ENCODE measurements at regions not wholly inside any gene's neighbourhood (a gene's known extent, or its start where the extent isn't known, plus 50 kb on each side); places are given as distances from the start of the nearest gene placed in this dataset.
A peak's percentile ranks its signal among the peaks of the same experiment; 100 is the strongest.

GRCh38 chr14:71675900-71676287, 256.3 kb upstream of the RGS6 start:
- DNase-seq (ENCODE audit: extremely low spot score, unreplicated experiment): no peak
- TF ChIP-seq, protein P1, sequence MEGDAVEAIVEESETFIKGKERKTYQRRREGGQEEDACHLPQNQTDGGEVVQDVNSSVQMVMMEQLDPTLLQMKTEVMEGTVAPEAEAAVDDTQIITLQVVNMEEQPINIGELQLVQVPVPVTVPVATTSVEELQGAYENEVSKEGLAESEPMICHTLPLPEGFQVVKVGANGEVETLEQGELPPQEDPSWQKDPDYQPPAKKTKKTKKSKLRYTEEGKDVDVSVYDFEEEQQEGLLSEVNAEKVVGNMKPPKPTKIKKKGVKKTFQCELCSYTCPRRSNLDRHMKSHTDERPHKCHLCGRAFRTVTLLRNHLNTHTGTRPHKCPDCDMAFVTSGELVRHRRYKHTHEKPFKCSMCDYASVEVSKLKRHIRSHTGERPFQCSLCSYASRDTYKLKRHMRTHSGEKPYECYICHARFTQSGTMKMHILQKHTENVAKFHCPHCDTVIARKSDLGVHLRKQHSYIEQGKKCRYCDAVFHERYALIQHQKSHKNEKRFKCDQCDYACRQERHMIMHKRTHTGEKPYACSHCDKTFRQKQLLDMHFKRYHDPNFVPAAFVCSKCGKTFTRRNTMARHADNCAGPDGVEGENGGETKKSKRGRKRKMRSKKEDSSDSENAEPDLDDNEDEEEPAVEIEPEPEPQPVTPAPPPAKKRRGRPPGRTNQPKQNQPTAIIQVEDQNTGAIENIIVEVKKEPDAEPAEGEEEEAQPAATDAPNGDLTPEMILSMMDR (conservative IDR thresholded peaks at IDR 0.05): no peak
- Mint-ChIP-seq H3K9me3 (no peaks in the 10 kb centered on the region), H3K36me3 (peaks cover 41% of the 10 kb centered on the region), H3K4me3 (no peak overlapping the region), H3K4me1 (ENCODE audit: unreplicated experiment) (peaks cover 4% of the 10 kb centered on the region), H3K27me3 (no peaks in the 10 kb centered on the region), H3K27ac (no peak overlapping the region)

GRCh38 chr14:71680736-71681387, 251.4 kb upstream of the RGS6 start:
- Mint-ChIP-seq H3K27ac (no peak overlapping the region), H3K36me3 (peaks cover 21% of the 10 kb centered on the region), H3K4me3 (no peak overlapping the region), H3K27me3 (no peaks in the 10 kb centered on the region), H3K4me1 (ENCODE audit: unreplicated experiment) (no peaks in the 10 kb centered on the region), H3K9me3 (no peaks in the 10 kb centered on the region)
- no peak for DNase-seq (ENCODE audit: extremely low spot score, unreplicated experiment)
- TF ChIP-seq, protein P1 (conservative IDR thresholded peaks at IDR 0.05): no peak

GRCh38 chr14:71682337-71682736, 249.9 kb upstream of the RGS6 start:
- DNase-seq (ENCODE audit: extremely low spot score, unreplicated experiment): no peak
- Mint-ChIP-seq H3K9me3 (no peaks in the 10 kb centered on the region), H3K36me3 (peaks cover 27% of the 10 kb centered on the region), H3K27me3 (no peaks in the 10 kb centered on the region), H3K4me1 (ENCODE audit: unreplicated experiment) (peaks cover 8% of the 10 kb centered on the region), H3K27ac (no peak overlapping the region), H3K4me3 (no peak overlapping the region)
- TF ChIP-seq, protein P1 (conservative IDR thresholded peaks at IDR 0.05): no peak

- Mint-ChIP-seq H3K27ac (no peak overlapping the region), H3K4me3 (no peak overlapping the region), H3K36me3 (peaks cover 23% of the 10 kb centered on the region), H3K9me3 (no peaks in the 10 kb centered on the region), H3K27me3 (no peaks in the 10 kb centered on the region), H3K4me1 (ENCODE audit: unreplicated experiment) (peaks cover 21% of the 10 kb centered on the region)
- TF ChIP-seq, protein P1 (conservative IDR thresholded peaks at IDR 0.05): no peak
- DNase-seq (ENCODE audit: extremely low spot score, unreplicated experiment): no peak
Measured at GRCh38 chr14:71684323-71684722, 247.9 kb upstream of the RGS6 start.

DNA sequence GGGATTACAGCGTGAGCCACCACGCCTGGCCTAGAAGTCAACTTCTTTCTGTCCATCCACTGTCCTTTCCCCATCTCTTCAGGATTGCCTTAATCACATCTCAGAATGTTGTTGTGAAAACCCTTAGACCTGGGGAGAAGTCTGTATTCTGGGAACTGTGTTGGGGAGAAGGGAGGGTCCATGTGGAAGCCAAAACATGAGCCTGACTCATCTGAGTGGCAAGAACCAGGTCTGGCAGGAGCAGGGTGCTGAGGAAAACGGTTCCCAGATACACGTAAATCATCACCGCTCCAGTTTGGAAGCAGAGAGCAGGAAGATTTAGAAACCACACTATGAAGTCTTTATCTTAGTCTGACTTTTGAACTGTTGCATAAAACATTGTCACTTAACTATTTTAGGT, 245.6 kb upstream of the RGS6 start:
- H3K9me3 Mint-ChIP-seq: peaks cover 6% of the 10 kb centered on the region
- TF ChIP-seq, protein P1 (conservative IDR thresholded peaks at IDR 0.05): no peak
- no peak overlapping the region for H3K4me3 Mint-ChIP-seq
- peaks cover 36% of the 10 kb centered on the region for H3K4me1 Mint-ChIP-seq (ENCODE audit: unreplicated experiment)
- H3K27ac Mint-ChIP-seq: peak overlapping the region; percentile 38
- H3K36me3 Mint-ChIP-seq: peaks cover 26% of the 10 kb centered on the region
- H3K27me3 Mint-ChIP-seq: no peaks in the 10 kb centered on the region
- DNase-seq (ENCODE audit: extremely low spot score, unreplicated experiment): no peak

All from type B pancreatic cell (in vitro differentiated cells).